ENCODE measurements at regions not wholly inside any gene's neighbourhood (a gene's known extent, or its start where the extent isn't known, plus 50 kb on each side); places are given as distances from the start of the nearest gene placed in this dataset.

- POLR2A ChIA-PET = interaction anchor here (0.6 to 0.7 kb wide), 3 partner anchors 155 to 1712 kb away, joined by 3 to 6 read pairs (median 5); no protein-coding TSS in a partner anchor
These were observed 193.1 kb downstream of the SLIT2 start for GRCh38 chr4:20444599-20445337.

DNA sequence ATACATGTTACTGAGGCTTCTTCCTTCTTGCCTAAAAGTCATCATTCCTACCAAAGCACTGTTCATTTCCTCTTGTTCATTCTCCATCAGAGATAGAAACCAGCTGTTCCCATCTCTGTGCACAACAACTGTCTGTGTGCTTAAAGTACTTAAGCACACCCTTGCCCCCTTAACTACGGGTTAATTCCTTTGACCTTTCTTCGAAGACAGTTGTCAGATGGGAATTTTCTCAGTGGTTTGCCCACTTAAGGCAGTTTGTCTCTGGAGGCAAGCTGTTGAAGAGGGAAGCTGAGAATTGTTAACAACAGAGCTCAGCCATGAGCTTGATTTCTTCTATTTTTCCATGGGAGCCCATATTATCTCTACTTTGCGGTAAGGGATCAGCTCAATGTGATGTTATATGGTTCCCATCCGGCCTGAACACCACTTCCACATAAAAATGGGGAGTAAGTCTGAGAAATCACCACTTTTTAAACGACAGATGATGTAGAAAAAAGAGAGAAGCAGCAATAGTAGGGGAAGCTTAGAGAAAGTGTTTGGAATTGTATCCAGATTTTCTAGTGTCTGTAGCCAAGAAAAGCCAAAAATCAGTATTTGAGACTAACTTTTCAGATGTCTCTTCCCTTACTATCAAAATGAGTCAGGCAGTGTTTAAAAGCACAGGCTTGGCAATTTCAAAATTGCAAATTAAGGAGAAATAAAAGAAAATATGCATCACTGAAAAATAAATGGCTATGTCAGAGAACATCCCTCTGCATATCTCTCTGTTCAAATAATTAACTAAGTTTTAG is 194.4 kb downstream of the SLIT2 start:
- no peaks in the 10 kb centered on the region for H3K4me1 ChIP-seq (ENCODE audit: insufficient read depth, low read length, poor library complexity, severe bottlenecking)
- BruUV-seq (replicated peaks) = no TSS peak
- H4K20me1 ChIP-seq (ENCODE audit: insufficient read depth, low read length) = no peaks in the 10 kb centered on the region
- no peak overlapping the region for H3K27ac ChIP-seq (ENCODE audit: low read depth, low read length, poor library complexity, severe bottlenecking)
- H3K4me2 ChIP-seq (ENCODE audit: low read length) = no peak overlapping the region
- H3K4me3 ChIP-seq (ENCODE audit: low read depth, low read length, poor library complexity, severe bottlenecking) = no peak overlapping the region
- no peak overlapping the region for H2AFZ ChIP-seq (ENCODE audit: low read length)
- CTCF ChIA-PET (ENCODE audit: unreplicated experiment) = no interaction called here
- intact Hi-C loops (cut with micrococcal nuclease; ENCODE audit: unreplicated experiment) = no loop called here
- H3K9me3 ChIP-seq (ENCODE audit: low read length) = no peaks in the 10 kb centered on the region
- H3K36me3 ChIP-seq (ENCODE audit: insufficient read depth, low read length) = no peaks in the 10 kb centered on the region
- POLR2A ChIA-PET = interaction anchor here (0.6 kb wide), 1 partner anchor 1134 kb away, joined by 3 read pairs; no protein-coding TSS in a partner anchor
- DNase-seq (ENCODE audit: low spot score) = no peak
- no peaks in the 10 kb centered on the region for H3K9me2 ChIP-seq (ENCODE audit: insufficient read depth, low read length)
- TF ChIP-seq CTCF (conservative IDR thresholded peaks at IDR 0.05; ENCODE audit: low read length) (no peak), EZH2phosphoT487 (IDR thresholded peaks at IDR 0.05; ENCODE audit: borderline replicate concordance, low read depth, low read length) (no peak)
- no peaks in the 10 kb centered on the region for H3K79me2 ChIP-seq (ENCODE audit: insufficient read depth, low read depth, low read length)

More at GRCh38 chr4:20444599-20445337, 193.1 kb downstream of the SLIT2 start:
- Histone ChIP-seq H3K4me2 (ENCODE audit: low read length) (no peak overlapping the region), H2AFZ (ENCODE audit: low read length) (no peak overlapping the region), H3K9me3 (ENCODE audit: low read length) (no peaks in the 10 kb centered on the region), H3K4me1 (ENCODE audit: insufficient read depth, low read length, poor library complexity, severe bottlenecking) (no peaks in the 10 kb centered on the region), H3K36me3 (ENCODE audit: insufficient read depth, low read length) (no peaks in the 10 kb centered on the region), H3K79me2 (ENCODE audit: insufficient read depth, low read depth, low read length) (no peaks in the 10 kb centered on the region), H3K9me2 (ENCODE audit: insufficient read depth, low read length) (no peaks in the 10 kb centered on the region), H4K20me1 (ENCODE audit: insufficient read depth, low read length) (no peaks in the 10 kb centered on the region), H3K27ac (ENCODE audit: low read depth, low read length, poor library complexity, severe bottlenecking) (no peak overlapping the region), H3K4me3 (ENCODE audit: low read depth, low read length, poor library complexity, severe bottlenecking) (no peak overlapping the region)
- intact Hi-C loops (cut with micrococcal nuclease; ENCODE audit: unreplicated experiment) = no loop called here
- CTCF ChIA-PET (ENCODE audit: unreplicated experiment) = no interaction called here
- no peak for DNase-seq (ENCODE audit: low spot score)
- TF ChIP-seq EZH2phosphoT487 (IDR thresholded peaks at IDR 0.05; ENCODE audit: borderline replicate concordance, low read depth, low read length) (no peak), CTCF (conservative IDR thresholded peaks at IDR 0.05; ENCODE audit: low read length) (no peak)
- no TSS peak for BruUV-seq (replicated peaks)

- Histone ChIP-seq H3K4me2 (ENCODE audit: low read length) (no peak overlapping the region), H4K20me1 (ENCODE audit: insufficient read depth, low read length) (no peaks in the 10 kb centered on the region), H2AFZ (ENCODE audit: low read length) (no peak overlapping the region), H3K36me3 (ENCODE audit: insufficient read depth, low read length) (no peaks in the 10 kb centered on the region), H3K4me1 (ENCODE audit: insufficient read depth, low read length, poor library complexity, severe bottlenecking) (no peaks in the 10 kb centered on the region), H3K27ac (ENCODE audit: low read depth, low read length, poor library complexity, severe bottlenecking) (no peak overlapping the region), H3K9me3 (ENCODE audit: low read length) (no peaks in the 10 kb centered on the region), H3K4me3 (ENCODE audit: low read depth, low read length, poor library complexity, severe bottlenecking) (no peak overlapping the region), H3K9me2 (ENCODE audit: insufficient read depth, low read length) (no peaks in the 10 kb centered on the region), H3K79me2 (ENCODE audit: insufficient read depth, low read depth, low read length) (no peaks in the 10 kb centered on the region)
- no peak for DNase-seq (ENCODE audit: low spot score)
- ChIA-PET CTCF (ENCODE audit: unreplicated experiment) (no interaction called here), POLR2A (no interaction called here)
- TF ChIP-seq EZH2phosphoT487 (IDR thresholded peaks at IDR 0.05; ENCODE audit: borderline replicate concordance, low read depth, low read length) (no peak), CTCF (conservative IDR thresholded peaks at IDR 0.05; ENCODE audit: low read length) (no peak)
- BruUV-seq (replicated peaks) = no TSS peak
- intact Hi-C loops (cut with micrococcal nuclease; ENCODE audit: unreplicated experiment) = no loop called here
These were observed 195.4 kb downstream of the SLIT2 start for GRCh38 chr4:20447103-20447502.

Data from OCI-LY7 (cell line).